ENCODE measurements at regions not wholly inside any gene's neighbourhood (a gene's known extent, or its start where the extent isn't known, plus 50 kb on each side); places are given as distances from the start of the nearest gene placed in this dataset.

DNA sequence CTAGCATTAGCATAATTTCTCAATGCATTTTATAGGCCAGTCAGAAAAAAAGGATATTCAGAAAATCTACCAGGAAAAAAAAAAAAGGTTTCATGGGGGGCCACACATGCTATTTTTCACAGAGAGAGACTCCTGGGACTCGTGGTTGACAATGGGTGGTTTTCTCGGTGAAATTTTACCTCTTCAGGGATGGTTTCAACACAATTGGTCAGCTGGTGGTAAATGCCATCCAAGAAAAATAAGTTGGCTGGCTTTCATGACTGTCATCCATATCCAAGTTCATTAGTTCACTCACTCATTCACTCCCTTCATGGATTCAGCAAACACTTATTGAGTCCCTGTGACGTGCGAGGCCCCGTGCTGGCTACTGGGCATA, 217.3 kb downstream of the SHQ1 start:
- TF ChIP-seq, protein P1, sequence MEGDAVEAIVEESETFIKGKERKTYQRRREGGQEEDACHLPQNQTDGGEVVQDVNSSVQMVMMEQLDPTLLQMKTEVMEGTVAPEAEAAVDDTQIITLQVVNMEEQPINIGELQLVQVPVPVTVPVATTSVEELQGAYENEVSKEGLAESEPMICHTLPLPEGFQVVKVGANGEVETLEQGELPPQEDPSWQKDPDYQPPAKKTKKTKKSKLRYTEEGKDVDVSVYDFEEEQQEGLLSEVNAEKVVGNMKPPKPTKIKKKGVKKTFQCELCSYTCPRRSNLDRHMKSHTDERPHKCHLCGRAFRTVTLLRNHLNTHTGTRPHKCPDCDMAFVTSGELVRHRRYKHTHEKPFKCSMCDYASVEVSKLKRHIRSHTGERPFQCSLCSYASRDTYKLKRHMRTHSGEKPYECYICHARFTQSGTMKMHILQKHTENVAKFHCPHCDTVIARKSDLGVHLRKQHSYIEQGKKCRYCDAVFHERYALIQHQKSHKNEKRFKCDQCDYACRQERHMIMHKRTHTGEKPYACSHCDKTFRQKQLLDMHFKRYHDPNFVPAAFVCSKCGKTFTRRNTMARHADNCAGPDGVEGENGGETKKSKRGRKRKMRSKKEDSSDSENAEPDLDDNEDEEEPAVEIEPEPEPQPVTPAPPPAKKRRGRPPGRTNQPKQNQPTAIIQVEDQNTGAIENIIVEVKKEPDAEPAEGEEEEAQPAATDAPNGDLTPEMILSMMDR (conservative IDR thresholded peaks at IDR 0.05; ENCODE audit: low read depth in 2 of 2): no peak
- TF ChIP-seq EZH2 (IDR thresholded peaks at IDR 0.05; ENCODE audit: low read depth, unreplicated experiment) (no peak), POLR2AphosphoS5 (IDR thresholded peaks at IDR 0.05; ENCODE audit: low read depth) (no peak), EZH2phosphoT487 (IDR thresholded peaks at IDR 0.05; ENCODE audit: unreplicated experiment) (no peak), CREB1 (CRISPR knock-in tag; IDR thresholded peaks at IDR 0.05; ENCODE audit: low read depth) (no peak), REST (IDR thresholded peaks at IDR 0.05; ENCODE audit: unreplicated experiment) (no peak), ETS1 (IDR thresholded peaks at IDR 0.05) (no peak)
